Natural killer cell treated with Interleukin-12 subunit alpha and Interleukin-12 subunit beta and Interleukin-15 and Interleukin-18, amount 100 ng/mL, for 72 hours (primary cell): ENCODE measurements at regions not wholly inside any gene's neighbourhood (a gene's known extent, or its start where the extent isn't known, plus 50 kb on each side); places are given as distances from the start of the nearest gene placed in this dataset.
"Not testable (repeated sequence)": the region's sequence is repeated elsewhere in the genome, so short reads cannot be mapped to it uniquely, and the experiment has no call there.

ENCODE experiments used
- ATAC-seq, 2 donors: fragments of 150-1000 bp; cut with Tn5 transposase in 1 of 2; sonication (Bioruptor Pico), chemical (Tn5 transposase) in 1 of 2; 2 replicates each; pipeline ENCODE4 v1.10.0; 2021
- DNase-seq: peaks from one replicate; pipeline ENCODE4 v3.0.0; 2022; ENCODE audit warnings: low spot score
- H3K27ac Mint-ChIP-seq, 2 donors: 1 replicate in 1 of 2; 2 replicates in 1 of 2; pipeline ENCODE4 v1.8.0; 2022; ENCODE audit warnings: mixed read lengths in 2 of 2, mild to moderate bottlenecking in 1 of 2, moderate library complexity in 1 of 2
- H3K27me3 Mint-ChIP-seq, 2 donors: 1 replicate in 1 of 2; 2 replicates in 1 of 2; pipeline ENCODE4 v1.8.0; 2022; ENCODE audit warnings: mixed read lengths in 2 of 2
- H3K36me3 Mint-ChIP-seq: one replicate; pipeline ENCODE4 v1.8.0; 2022; ENCODE audit warnings: mixed read lengths
- H3K4me1 Mint-ChIP-seq, 2 donors: 1 replicate in 1 of 2; 2 replicates in 1 of 2; pipeline ENCODE4 v1.8.0; 2022; ENCODE audit warnings: low read depth in 2 of 2, mixed read lengths in 2 of 2, mild to moderate bottlenecking in 1 of 2
- H3K4me3 Mint-ChIP-seq: one replicate; pipeline ENCODE4 v1.8.0; 2022; ENCODE audit warnings: mixed read lengths
- H3K9me3 Mint-ChIP-seq: 2 replicates; pipeline ENCODE4 v1.8.0; 2022; ENCODE audit warnings: mixed read lengths

DNA sequence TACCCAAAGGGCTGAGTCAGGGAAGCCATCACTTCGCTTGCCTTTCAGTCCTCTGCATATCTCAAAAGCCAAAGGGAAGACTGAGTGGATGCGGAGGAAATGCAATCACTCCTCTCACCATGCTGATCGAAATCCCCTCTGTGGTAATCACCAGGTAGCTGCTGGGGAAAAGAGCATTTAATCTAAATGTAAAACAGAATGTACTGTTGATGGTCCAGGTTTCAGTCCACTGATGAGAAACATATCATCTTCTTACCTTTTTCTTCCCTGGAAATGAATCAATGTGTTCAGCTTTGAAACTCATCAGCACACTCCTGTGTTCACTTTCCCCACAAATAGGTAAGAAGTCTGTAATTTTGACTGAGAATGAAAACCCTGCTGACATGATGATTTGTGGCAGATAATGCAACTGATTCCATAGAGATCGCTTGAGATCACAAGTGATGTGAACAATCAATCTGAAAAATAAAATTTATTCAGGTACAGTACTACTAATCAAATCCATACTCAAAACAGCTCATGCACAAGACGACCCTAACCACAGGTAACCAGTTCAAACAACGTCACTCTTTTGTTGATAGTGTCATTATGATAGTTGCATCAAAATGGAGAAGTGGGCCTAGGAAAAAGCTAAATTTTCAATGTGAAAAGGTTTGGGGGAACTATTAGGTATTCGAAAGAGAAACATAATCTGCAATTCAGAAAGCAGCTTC lies 454.0 kb upstream of the RGMB start:
- ATAC-seq, result no peak
- DNase-seq, result no peak
- Mint-ChIP-seq H3K27me3 (no peaks in the 10 kb centered on the region), H3K27ac (no peak overlapping the region), H3K9me3 (peaks cover 8% of the 10 kb centered on the region), H3K36me3 (no peaks in the 10 kb centered on the region), H3K4me1 (no peaks in the 10 kb centered on the region), H3K4me3 (no peak overlapping the region)

DNA sequence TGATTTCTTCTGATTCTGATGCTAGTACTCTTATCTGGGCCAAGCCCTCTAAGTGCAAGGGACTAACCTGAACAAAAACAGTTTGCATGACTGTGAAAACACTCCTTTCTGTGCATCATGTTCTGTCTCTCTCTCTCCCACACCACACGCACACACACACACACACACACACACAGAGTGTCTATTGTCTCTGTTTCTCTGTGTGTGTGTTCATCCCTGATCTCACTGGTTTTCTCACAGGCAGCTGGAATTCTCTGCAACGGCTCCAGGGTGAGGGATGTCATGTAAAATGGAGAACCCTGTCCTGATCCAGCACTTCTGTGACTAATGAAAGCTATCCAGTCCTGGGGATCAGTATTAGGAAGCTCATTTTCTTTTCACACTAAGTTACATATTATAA lies 453.1 kb upstream of the RGMB start:
- H3K9me3 Mint-ChIP-seq, result peaks cover 8% of the 10 kb centered on the region
- H3K27ac Mint-ChIP-seq, result no peak overlapping the region
- DNase-seq, result no peak
- no peaks in the 10 kb centered on the region for H3K36me3 Mint-ChIP-seq
- H3K27me3 Mint-ChIP-seq, result no peaks in the 10 kb centered on the region
- H3K4me1 Mint-ChIP-seq, result no peaks in the 10 kb centered on the region
- H3K4me3 Mint-ChIP-seq, result no peak overlapping the region
- peak in 1 of 2 donors; percentile 24 for ATAC-seq

DNA sequence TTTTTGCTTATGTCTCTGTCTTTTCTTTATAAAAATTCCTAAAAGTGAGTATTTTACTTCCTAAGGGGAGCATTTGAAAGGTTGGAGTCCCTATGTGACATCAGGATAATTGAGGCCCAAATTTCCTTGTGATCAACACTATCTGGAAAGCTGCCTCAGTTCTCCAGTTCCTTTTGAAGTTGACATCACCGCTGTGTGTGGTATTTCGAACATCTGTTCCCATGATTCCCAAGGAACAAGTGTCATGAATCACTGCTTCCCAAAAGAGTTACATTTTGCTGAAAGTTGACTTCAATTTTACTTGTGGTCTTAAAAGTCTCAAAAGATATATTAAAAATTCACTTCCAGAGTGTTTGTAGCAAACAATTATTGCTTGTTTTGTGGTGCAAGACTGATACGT lies 452.1 kb upstream of the RGMB start:
- Mint-ChIP-seq H3K4me3 (no peak overlapping the region), H3K36me3 (no peaks in the 10 kb centered on the region), H3K27ac (no peak overlapping the region), H3K9me3 (peaks cover 8% of the 10 kb centered on the region), H3K4me1 (no peaks in the 10 kb centered on the region), H3K27me3 (no peaks in the 10 kb centered on the region)
- no peak for ATAC-seq
- no peak for DNase-seq

DNA sequence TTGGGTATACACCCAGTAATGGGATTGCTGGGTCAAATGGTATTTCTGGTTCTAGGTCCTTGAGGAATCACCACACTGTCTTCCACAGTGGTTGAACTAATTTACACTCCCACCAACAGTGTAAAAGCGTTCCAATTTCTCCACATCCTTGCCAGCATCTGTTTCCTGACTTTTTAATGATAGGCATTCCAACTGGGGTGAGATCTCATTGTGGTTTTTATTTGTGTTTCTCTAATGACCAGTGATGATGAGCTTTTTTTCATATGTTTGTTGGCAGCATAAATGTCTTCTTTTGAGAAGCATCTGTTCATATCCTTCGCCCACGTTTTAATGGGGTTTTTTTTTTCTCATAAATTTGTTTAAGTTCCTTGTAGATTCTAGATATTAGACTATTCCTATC lies 448.3 kb upstream of the RGMB start:
- not testable (repeated sequence) for H3K36me3 Mint-ChIP-seq, H3K4me3 Mint-ChIP-seq, H3K27ac Mint-ChIP-seq, ATAC-seq, H3K27me3 Mint-ChIP-seq, DNase-seq, H3K9me3 Mint-ChIP-seq, H3K4me1 Mint-ChIP-seq

DNA sequence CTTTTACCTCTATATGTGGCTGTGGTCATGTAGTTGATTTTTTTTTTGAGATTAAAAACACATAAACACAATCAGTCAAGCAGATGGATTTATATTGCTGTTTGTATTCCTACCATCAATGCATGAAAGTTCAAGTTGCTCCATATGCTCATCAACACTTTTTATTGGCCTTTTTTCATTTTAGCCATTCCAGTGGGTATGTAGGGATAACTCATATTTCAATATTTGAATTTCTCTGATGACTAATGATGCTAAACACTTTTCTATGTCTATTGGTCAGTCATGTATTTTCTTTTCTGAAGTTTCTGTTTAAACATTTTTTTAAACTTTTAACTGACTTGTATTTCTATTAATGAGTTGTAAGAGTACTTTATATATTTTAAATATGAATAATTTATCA lies 445.4 kb upstream of the RGMB start:
- no peaks in the 10 kb centered on the region for H3K4me1 Mint-ChIP-seq
- H3K36me3 Mint-ChIP-seq, result no peaks in the 10 kb centered on the region
- H3K9me3 Mint-ChIP-seq, result peaks cover 10% of the 10 kb centered on the region
- H3K27ac Mint-ChIP-seq, result no peak overlapping the region
- DNase-seq, result no peak
- H3K4me3 Mint-ChIP-seq, result no peak overlapping the region
- no peaks in the 10 kb centered on the region for H3K27me3 Mint-ChIP-seq
- no peak for ATAC-seq

DNA sequence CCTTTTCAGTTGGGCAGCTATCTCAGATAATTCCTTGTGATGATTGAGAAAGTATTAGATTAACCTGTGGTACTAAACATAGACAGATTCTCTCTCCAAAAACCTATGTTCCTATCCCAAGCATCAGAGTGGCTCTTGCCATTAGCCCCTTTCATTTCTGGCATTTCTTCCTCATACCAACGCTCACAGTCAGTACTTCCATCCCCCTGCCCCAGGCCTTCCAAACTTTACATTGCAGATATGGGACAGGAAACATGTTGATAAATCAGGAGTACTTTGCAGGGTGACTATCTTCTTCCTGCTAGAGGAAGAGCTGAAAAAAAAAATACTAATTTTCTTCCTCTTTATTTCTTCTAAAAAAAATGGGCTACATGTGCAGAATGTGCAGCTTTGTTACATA lies 442.6 kb upstream of the RGMB start:
- ATAC-seq (no peak), DNase-seq (no peak)
- H3K4me3 Mint-ChIP-seq, result no peak overlapping the region
- H3K9me3 Mint-ChIP-seq, result peaks cover 7% of the 10 kb centered on the region
- no peaks in the 10 kb centered on the region for H3K36me3 Mint-ChIP-seq
- H3K4me1 Mint-ChIP-seq, result no peaks in the 10 kb centered on the region
- no peaks in the 10 kb centered on the region for H3K27me3 Mint-ChIP-seq
- H3K27ac Mint-ChIP-seq, result no peak overlapping the region

DNA sequence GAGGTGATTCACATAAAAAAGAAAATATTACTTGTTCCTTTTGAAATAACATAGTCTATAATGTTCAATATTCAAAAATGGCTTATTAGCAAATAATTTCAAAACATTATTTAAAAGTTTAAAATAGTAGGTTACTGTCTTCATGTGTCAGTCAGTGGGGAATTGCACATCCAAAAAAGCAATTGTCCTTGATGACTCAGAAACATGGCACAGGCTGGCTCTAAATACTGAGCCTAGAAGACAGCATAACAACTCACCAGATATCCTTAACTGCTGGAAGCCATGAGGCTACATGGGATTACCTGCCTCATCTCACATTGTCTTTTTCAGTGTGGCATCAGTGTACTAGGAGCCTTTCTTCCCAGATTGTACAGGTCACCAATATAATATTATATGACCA lies 439.5 kb upstream of the RGMB start:
- ATAC-seq, result no peak
- peaks cover 7% of the 10 kb centered on the region for H3K9me3 Mint-ChIP-seq
- no peak overlapping the region for H3K27ac Mint-ChIP-seq
- no peaks in the 10 kb centered on the region for H3K27me3 Mint-ChIP-seq
- H3K4me1 Mint-ChIP-seq, result no peaks in the 10 kb centered on the region
- DNase-seq, result no peak
- no peak overlapping the region for H3K4me3 Mint-ChIP-seq
- H3K36me3 Mint-ChIP-seq, result no peaks in the 10 kb centered on the region

DNA sequence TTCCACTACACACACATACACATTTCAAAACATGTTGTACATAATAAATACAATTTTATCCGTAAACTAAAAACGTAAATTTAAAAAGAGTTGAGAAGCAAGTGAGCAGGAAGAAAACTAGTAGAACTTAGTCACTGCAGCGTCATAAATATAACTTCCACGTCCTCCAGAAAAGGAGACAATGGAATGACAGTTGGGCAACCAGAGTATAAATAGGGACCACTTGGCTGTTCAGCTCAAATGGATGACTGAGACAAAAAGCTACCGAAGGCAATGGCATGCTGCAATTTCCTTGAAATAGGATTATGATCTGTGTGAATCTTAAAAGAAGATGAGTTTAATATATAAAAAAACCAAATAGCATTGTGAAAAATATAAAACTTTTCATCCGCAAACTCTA lies 438.5 kb upstream of the RGMB start:
- DNase-seq (no peak), ATAC-seq (no peak)
- H3K36me3 Mint-ChIP-seq, result no peaks in the 10 kb centered on the region
- H3K4me3 Mint-ChIP-seq, result no peak overlapping the region
- no peak overlapping the region for H3K27ac Mint-ChIP-seq
- H3K27me3 Mint-ChIP-seq, result no peaks in the 10 kb centered on the region
- H3K9me3 Mint-ChIP-seq, result peaks cover 7% of the 10 kb centered on the region
- no peaks in the 10 kb centered on the region for H3K4me1 Mint-ChIP-seq

DNA sequence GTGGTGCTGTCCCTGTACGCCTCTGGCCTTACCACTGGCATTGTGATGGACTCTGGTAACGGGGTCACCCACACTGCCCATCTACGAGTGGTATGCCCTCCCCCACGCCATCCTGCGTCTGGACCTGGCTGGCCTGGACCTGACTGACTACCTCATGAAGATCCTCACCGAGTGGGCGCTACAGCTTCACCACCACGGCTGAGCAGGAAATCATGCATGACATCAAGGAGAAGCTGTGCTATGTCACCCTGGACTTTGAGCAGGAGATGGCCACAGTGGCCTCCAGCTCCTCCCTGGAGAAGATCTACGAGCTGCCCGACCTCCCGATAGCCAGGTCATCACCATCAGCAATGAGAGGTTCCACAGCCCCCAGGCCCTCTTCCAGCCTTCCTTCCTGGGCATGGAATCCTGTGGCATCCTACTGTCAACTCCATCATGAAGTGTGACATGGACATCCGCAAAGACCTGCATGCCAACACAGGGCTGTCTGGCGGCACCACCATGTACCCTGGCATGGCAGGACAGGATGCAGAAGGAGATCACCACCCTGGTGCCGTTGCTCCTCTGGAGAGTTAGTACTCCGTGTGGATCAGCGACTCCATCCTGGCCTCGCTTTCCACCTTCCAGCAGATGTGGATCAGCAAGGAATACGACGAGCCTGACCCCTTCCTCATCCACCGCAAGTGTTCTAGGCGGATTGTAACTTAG lies 434.2 kb upstream of the RGMB start:
- no peak overlapping the region for H3K4me3 Mint-ChIP-seq

DNA sequence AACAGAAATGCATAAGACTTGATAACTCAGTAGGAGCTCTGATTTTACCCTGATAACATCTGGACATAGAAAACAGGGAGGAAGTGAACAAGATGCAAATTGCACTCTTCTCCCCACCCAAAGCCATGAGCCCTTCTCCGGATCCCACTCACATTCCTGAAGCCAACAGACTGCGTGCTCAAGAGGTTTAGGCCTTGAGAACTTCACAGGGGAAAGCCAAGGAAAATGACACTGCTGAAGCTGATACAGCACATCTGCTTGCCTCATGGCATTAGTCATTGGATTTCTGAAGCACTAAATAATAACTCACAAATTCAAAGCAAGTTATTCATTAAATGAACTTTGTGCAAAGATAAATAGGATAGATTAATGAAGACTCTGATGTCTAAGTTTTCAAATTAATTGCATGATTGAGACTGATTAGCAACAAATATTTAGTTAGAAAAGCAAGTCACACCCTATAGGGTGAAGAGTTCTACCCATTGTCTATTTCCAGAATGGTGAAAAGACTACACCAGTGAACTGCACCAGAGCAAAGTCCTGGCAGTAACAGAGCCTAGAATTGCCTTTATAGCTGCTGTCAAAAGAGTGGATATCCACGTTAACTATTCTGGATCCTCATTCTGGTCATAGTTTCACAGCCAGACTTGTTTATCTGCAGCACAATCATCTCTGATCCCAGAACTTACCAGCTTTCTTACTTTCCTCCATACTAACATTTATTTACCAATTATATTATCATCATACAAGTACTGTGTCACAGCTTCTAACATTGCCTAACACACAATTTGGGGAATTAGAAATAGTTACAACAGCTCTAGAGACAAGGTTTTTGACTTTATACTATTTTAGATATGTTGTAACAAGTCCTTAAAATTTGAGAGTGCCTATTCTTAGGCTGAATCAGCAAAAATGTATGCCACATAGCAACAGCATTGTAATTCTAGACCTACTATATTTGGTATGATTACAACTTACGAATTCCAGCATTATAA lies 432.1 kb upstream of the RGMB start:
- no peaks in the 10 kb centered on the region for H3K36me3 Mint-ChIP-seq
- no peaks in the 10 kb centered on the region for H3K27me3 Mint-ChIP-seq
- H3K4me1 Mint-ChIP-seq, result no peaks in the 10 kb centered on the region
- no peak for ATAC-seq
- no peak overlapping the region for H3K27ac Mint-ChIP-seq
- H3K4me3 Mint-ChIP-seq, result no peak overlapping the region
- peaks cover 7% of the 10 kb centered on the region for H3K9me3 Mint-ChIP-seq
- no peak for DNase-seq

More for the DNA sequence above, 434.2 kb upstream of the RGMB start:
- DNase-seq (no peak), ATAC-seq (no peak)
- Mint-ChIP-seq H3K4me1 (no peaks in the 10 kb centered on the region), H3K9me3 (peaks cover 3% of the 10 kb centered on the region), H3K36me3 (no peaks in the 10 kb centered on the region), H3K27me3 (no peaks in the 10 kb centered on the region), H3K27ac (no peak overlapping the region)

DNA sequence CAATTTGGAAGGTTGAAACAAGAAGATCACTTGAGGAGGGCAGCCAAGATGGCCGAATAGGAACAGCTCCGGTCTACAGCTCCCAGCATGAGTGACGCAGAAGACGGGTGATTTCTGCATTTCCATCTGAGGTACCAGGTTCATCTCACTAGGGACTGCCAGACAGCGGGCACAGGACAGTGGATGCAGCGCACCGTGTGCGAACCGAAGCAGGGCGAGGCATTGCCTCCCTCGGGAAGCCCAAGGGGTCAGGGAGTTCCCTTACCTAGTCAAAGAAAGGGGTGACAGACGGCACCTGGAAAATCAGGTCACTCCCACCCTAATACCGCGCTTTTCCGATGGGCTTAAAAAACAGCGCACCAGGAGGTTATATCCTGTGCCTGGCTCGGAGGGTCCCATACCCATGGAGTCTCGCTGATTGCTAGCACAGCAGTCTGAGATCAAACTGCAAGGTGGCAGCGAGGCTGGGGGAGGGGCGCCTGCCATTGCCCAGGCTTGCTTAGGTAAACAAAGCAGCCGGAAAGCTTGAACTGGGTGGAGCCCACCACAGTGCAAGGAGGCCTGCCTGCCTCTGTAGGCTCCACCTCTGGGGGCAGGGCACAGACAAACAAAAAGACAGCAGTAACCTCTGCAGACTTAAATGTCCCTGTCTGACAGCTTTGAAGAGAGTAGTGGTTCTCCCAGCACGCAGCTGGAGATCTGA lies 430.4 kb upstream of the RGMB start:
- H3K27ac Mint-ChIP-seq, H3K9me3 Mint-ChIP-seq, ATAC-seq, DNase-seq, H3K4me3 Mint-ChIP-seq, H3K4me1 Mint-ChIP-seq, H3K36me3 Mint-ChIP-seq, H3K27me3 Mint-ChIP-seq: not testable (repeated sequence)

DNA sequence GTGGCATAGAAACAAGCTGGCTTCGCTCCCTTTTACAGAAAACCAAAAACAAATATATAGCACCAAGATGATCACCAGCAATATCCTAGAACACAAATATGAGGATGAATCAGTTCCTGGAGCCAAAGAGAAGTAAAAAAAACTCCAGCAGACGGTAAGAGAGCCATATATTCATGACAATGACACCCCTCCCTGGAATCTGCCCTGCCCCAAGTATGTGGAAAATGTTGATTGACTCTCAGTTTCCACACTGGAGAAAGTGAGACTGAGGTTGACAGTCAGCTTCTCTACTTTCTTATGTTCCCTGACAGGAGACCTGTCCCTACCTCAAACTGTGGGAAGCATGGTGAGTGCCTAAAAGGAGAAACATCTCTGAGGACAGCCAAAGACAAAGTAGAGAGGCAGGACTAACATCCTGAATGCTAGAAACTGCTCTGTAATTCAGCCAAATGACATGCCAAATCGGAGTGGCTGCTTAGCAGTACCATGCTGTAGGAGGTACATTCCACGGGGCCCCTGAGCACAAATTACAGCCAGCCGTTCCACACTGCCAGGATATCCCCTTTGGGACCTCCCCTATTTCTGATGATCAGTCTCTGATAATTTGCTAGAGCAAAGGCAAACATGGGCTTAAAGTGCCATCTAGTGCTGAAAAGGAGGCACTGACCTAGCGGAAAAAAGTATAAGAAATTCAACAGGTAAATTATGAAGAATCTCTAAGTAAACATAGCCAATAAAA lies 424.0 kb upstream of the RGMB start:
- DNase-seq (no peak), ATAC-seq (no peak)
- peaks cover 18% of the 10 kb centered on the region for H3K9me3 Mint-ChIP-seq
- H3K27ac Mint-ChIP-seq, result no peak overlapping the region
- H3K36me3 Mint-ChIP-seq, result no peaks in the 10 kb centered on the region
- H3K4me3 Mint-ChIP-seq, result no peak overlapping the region
- H3K27me3 Mint-ChIP-seq, result no peaks in the 10 kb centered on the region
- no peaks in the 10 kb centered on the region for H3K4me1 Mint-ChIP-seq

DNA sequence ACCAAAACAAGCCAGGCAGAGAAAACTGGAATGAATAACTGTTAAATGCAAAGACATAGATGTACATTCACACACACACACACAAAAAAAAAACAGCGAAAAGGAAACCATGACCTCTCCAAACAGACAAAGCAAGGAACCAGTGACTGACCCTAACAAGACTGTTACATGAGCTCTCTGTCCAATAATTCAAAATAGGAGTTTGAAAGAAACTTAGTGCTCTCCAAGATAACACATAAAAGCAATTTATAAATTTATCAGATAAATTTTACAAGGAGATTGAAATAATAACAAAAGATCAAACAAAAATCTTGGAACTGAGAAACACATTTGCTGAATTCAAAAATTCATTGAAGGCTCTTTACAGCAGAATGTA lies 423.5 kb upstream of the RGMB start:
- no peaks in the 10 kb centered on the region for H3K36me3 Mint-ChIP-seq
- H3K27ac Mint-ChIP-seq, result no peak overlapping the region
- peaks cover 18% of the 10 kb centered on the region for H3K9me3 Mint-ChIP-seq
- no peak for ATAC-seq
- H3K27me3 Mint-ChIP-seq, result no peaks in the 10 kb centered on the region
- no peak for DNase-seq
- no peak overlapping the region for H3K4me3 Mint-ChIP-seq
- no peaks in the 10 kb centered on the region for H3K4me1 Mint-ChIP-seq
